ENCODE measurements at regions not wholly inside any gene's neighbourhood (a gene's known extent, or its start where the extent isn't known, plus 50 kb on each side); places are given as distances from the start of the nearest gene placed in this dataset.
"Not testable (repeated sequence)": the region's sequence is repeated elsewhere in the genome, so short reads cannot be mapped to it uniquely, and the experiment has no call there.

DNA sequence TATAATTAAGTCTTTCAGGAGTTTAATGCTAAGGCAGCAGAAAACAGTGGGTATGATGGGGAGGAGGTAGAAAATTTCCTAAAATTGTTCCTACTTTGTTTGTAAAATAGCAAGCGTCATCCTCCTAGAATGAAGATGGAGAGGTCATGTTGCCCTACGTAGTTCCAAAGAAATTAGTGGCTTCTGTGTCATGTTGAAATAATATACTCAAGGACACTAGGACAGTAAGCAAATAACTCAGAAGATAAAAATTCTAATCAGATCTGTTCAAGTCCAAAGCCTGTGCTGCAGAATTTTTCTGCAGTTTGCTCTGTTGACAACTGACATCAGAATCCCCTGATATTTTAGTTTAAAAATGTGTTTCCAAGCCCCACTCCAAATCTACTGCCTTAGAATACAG is 486.3 kb downstream of the DIRAS2 start:
- no peak for DNase-seq (ENCODE audit: low read depth)
- H3K4me3 ChIP-seq (replicated peaks; ENCODE audit: low read depth, low read length): no peak overlapping the region
- TF ChIP-seq, protein P1, sequence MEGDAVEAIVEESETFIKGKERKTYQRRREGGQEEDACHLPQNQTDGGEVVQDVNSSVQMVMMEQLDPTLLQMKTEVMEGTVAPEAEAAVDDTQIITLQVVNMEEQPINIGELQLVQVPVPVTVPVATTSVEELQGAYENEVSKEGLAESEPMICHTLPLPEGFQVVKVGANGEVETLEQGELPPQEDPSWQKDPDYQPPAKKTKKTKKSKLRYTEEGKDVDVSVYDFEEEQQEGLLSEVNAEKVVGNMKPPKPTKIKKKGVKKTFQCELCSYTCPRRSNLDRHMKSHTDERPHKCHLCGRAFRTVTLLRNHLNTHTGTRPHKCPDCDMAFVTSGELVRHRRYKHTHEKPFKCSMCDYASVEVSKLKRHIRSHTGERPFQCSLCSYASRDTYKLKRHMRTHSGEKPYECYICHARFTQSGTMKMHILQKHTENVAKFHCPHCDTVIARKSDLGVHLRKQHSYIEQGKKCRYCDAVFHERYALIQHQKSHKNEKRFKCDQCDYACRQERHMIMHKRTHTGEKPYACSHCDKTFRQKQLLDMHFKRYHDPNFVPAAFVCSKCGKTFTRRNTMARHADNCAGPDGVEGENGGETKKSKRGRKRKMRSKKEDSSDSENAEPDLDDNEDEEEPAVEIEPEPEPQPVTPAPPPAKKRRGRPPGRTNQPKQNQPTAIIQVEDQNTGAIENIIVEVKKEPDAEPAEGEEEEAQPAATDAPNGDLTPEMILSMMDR (IDR thresholded peaks at IDR 0.05; ENCODE audit: low read length, missing control alignments): no peak

DNA sequence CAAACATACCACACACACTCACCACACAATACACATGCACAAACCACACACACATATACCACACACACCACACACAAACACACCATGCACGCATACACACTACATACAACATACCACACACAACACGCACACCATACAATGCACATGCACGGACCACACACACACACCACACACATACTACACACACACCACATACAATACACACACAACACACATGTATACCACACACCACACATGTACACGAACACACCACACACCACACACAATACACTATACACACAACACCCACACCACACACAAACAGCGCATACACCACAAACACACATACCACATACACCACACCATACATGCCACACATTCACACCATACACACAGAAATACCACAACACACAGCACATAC is 480.3 kb downstream of the DIRAS2 start:
- TF ChIP-seq, protein P1 (IDR thresholded peaks at IDR 0.05; ENCODE audit: low read length, missing control alignments): no peak
- no peak for DNase-seq (ENCODE audit: low read depth)
- H3K4me3 ChIP-seq (replicated peaks; ENCODE audit: low read depth, low read length): no peak overlapping the region

DNA sequence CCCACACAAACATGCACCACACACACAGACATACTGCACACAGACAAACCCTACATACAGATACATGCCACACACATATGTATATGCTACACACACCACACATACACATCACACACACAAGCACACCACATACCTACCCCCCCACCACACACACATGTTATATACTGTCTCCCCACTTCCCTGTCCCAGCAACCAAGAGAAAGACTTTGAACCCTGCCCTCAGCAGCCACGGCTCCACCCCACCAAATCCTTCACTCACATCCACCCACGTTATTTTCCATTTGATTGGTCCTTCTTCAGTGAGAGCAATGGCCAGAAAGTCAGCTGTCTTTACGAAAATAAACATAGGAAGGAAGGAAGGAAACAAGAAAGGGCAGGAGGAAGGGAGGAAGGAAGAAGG is 479.8 kb downstream of the DIRAS2 start:
- no peak overlapping the region for H3K4me3 ChIP-seq (replicated peaks; ENCODE audit: low read depth, low read length)
- TF ChIP-seq, protein P1 (IDR thresholded peaks at IDR 0.05; ENCODE audit: low read length, missing control alignments): no peak
- no peak for DNase-seq (ENCODE audit: low read depth)

DNA sequence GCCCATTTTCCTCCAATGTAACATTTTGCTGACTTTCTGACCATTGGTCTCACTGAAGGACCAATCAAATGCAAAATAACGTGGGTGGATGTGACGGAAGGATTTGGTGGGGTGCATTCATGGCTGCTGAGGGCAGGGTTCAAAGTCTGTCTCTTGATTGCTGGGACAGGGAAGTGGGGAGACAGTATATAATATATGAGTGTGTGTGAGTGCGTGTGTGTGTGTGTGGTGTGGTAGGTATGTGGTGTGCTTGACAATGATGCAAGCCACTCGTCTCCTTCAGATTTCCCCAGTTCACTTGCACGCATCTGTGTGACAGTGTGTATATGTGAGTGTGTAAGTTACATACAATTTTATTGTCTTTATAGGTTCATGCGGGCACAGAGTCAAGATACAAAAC is 477.3 kb downstream of the DIRAS2 start:
- no peak for DNase-seq (ENCODE audit: low read depth)
- no peak overlapping the region for H3K4me3 ChIP-seq (replicated peaks; ENCODE audit: low read depth, low read length)
- TF ChIP-seq, protein P1 (IDR thresholded peaks at IDR 0.05; ENCODE audit: low read length, missing control alignments): no peak

DNA sequence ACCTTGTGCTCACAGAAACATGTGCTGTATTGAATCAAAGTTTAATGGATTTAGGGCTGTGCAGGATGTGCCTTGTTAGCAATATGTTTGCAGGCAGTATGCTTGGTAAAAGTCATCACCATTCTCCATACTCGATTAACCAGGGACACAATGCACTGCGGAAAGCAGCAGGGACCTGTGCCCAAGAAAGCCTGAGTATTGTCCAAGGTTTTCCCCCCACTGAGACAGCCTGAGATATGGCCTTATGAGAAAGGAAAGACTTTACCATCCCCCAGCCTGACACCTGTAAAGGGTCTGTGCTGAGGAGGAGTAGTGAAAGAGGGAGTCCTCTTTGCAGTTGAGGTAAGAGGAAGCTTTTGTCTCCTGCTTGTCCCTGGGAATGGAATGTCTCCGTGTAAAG is 476.2 kb downstream of the DIRAS2 start:
- not testable (repeated sequence) for H3K4me3 ChIP-seq (replicated peaks; ENCODE audit: low read depth, low read length); DNase-seq (ENCODE audit: low read depth)

DNA sequence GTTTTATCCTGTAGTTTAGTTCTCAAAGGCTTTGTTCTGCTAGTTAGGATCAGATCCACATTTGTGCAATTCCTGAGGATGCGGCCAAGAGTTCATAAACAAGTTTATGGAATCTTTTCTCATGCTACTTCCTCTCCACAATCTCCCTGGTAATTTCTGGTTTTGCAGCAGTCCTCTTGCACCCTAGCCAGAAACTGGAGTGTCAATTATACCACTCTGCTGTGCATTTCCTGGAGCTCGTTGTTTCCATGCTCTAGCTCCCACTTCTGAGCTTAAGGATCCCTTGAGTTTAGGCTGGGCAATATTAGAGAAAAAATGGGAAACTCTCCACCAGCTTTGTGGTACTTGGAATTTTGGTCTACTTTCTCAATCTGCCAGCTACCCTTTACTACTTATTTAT is 474.7 kb downstream of the DIRAS2 start:
- TF ChIP-seq, protein P1 (IDR thresholded peaks at IDR 0.05; ENCODE audit: low read length, missing control alignments): no peak
- no peak for DNase-seq (ENCODE audit: low read depth)

DNA sequence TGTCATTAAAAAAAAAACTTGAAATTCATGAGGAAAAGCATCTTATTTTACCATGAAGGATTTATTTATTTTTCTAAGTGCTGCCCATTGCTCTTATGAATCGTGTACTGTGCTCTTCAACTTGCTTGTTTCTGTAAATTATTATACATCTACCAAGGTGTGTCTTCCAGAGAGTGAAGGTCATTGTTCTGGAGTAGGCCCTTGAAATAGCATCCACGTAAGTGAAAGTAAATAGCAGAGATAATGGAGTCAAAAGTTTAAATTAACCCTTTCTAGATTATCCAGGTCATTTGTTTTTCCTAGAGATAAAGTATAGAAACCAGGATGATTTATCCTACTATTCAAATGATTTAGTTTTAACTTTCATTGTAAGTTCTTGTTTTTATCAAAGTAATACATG is 473.1 kb downstream of the DIRAS2 start:
- H3K4me3 ChIP-seq (replicated peaks; ENCODE audit: low read depth, low read length): no peak overlapping the region
- TF ChIP-seq, protein P1 (IDR thresholded peaks at IDR 0.05; ENCODE audit: low read length, missing control alignments): no peak
- DNase-seq (ENCODE audit: low read depth): no peak

More for the DNA sequence above, 474.7 kb downstream of the DIRAS2 start:
- no peak overlapping the region for H3K4me3 ChIP-seq (replicated peaks; ENCODE audit: low read depth, low read length)

DNA sequence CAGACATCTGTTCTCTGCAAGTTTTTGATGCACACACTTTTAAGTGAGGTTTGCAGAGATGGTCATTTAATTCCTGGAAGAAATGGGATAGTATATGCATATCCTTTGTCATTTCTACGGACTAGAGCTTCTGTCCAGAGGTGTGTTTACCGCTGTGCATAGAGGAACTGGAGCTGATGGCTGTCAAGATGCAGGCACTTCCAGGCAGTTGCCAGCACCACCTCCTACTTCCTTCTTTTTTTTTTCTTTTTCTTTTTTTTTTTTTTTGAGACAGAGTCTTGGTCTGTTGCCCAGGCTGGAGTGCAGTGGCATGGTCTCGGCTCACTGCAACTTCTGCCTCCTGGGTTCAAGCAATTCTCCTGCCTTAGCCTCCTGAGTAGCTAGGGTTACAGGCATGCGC is 468.7 kb downstream of the DIRAS2 start:
- not testable (repeated sequence) for H3K4me3 ChIP-seq (replicated peaks; ENCODE audit: low read depth, low read length); DNase-seq (ENCODE audit: low read depth)

DNA sequence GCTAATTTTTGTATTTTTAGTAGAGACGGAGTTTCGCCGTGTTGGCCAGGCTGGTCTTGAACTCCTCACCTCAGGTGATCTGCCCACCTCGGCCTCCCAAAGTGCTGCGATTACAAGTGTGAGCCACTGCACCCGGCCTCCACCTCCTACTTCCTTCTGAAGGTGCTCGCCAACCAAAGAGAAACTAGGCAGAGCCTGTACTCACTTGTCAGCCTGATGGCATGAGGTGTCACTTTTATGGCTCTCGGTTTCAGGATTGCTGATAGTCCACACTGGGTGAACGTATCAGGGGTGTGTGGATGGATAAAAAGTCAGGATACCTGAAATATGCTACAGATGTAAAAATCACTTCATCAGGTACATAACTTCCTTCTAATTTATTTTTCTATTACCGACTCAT is 468.3 kb downstream of the DIRAS2 start:
- H3K4me3 ChIP-seq (replicated peaks; ENCODE audit: low read depth, low read length); DNase-seq (ENCODE audit: low read depth): not testable (repeated sequence)
